Stomach (tissue), 8 donors: ENCODE measurements at regions not wholly inside any gene's neighbourhood (a gene's known extent, or its start where the extent isn't known, plus 50 kb on each side); places are given as distances from the start of the nearest gene placed in this dataset.

Source experiments
- DNase-seq, 2 donors: peaks; one replicate each; pipeline versions ENCODE4 v3.0.0 to v3.0.0-alpha.2; 2013 to 2019
- H3K27ac ChIP-seq, 5 donors: fragments of 200-600 bp in 4 of 5; sonication (generic) in 4 of 5; one replicate each; pipeline ENCODE4 v1.5.1; 2013 to 2019; ENCODE audit warnings: mild to moderate bottlenecking in 1 of 5, moderate library complexity in 1 of 5
- H3K27me3 ChIP-seq, 3 donors: fragments of 200-600 bp; sonication (generic); one replicate each; pipeline ENCODE4 v1.5.1; 2017 to 2019; ENCODE audit warnings: mixed run types in 1 of 3
- H3K36me3 ChIP-seq, 4 donors: fragments of 200-600 bp; sonication (generic); 1 replicate in 3 of 4; 2 replicates in 1 of 4; pipeline ENCODE4 v1.5.1; 2016 to 2019
- H3K4me1 ChIP-seq, 4 donors: fragments of 200-600 bp; sonication (generic); one replicate each; pipeline ENCODE4 v1.5.1; 2016 to 2019
- H3K4me3 ChIP-seq, 4 donors: fragments of 200-600 bp; sonication (generic) in 3 of 4; one replicate each; pipeline ENCODE4 v1.5.1; 2016 to 2019; ENCODE audit warnings: mild to moderate bottlenecking in 1 of 4
- H3K9me3 ChIP-seq, 4 donors: fragments of 200-600 bp; sonication (generic); one replicate each; pipeline ENCODE4 v1.5.1; 2016 to 2019
- CTCF ChIP-seq, 7 experiments: fragments of 450-650 bp in 4 of 7; fragments of 200-600 bp in 3 of 7; sonication (generic) in 3 of 7; IDR thresholded peaks; one replicate each; pipeline ENCODE4 v1.5.1; 2016 to 2019; ENCODE audit warnings: antibody characterized with exemption in 7 of 7, control low read depth in 2 of 7, mild to moderate bottlenecking in 1 of 7
- EP300 ChIP-seq: sonication (generic); formaldehyde crosslinking; IDR thresholded peaks from one replicate; pipeline ENCODE4 v1.6.1; 2017; ENCODE audit warnings: antibody characterized with exemption
- POLR2A ChIP-seq, 4 donors: fragments of 450-650 bp; IDR thresholded peaks; one replicate each; pipeline ENCODE4 v1.6.1; 2016; ENCODE audit warnings: antibody characterized with exemption in 4 of 4, control low read depth in 2 of 4, mild to moderate bottlenecking in 1 of 4, moderate library complexity in 1 of 4
- POLR2AphosphoS5 ChIP-seq, 3 donors: sonication (generic); formaldehyde crosslinking; IDR thresholded peaks; one replicate each; pipeline ENCODE4 v1.6.1; 2016; ENCODE audit warnings: antibody characterized with exemption in 3 of 3
- WGBS, 5 donors: extraction: QIAGEN DNeasy Blood & Tissue Kit in 3 of 5; methylation state at CpG; one replicate each; pipeline versions ENCODE4 v1.1.5 to v1.1.7; 2013 to 2018; 5-methylcytosine and 5-hydroxymethylcytosine counted together
- intact Hi-C: fragments of 100-400 bp; cut with DNase I; formaldehyde crosslinking; loops from one replicate; pipeline ENCODE4 v1.15.1; 2023; ENCODE audit warnings: low total_unique reads
- donor health status: healthy with polysubstance abuse.
- donor health status: Bipolar disorder and iron deficiency.
- donor health status: healthy.

GRCh38 chr3:112741983-112742382, 101.0 kb upstream of the CCDC80 start:
- no peaks in the 10 kb centered on the region for H3K36me3 ChIP-seq
- no peak overlapping the region for H3K27ac ChIP-seq
- no peaks in the 10 kb centered on the region for H3K9me3 ChIP-seq
- H3K4me3 ChIP-seq, result no peak overlapping the region
- intact Hi-C loops, result no loop called here
- no peaks in the 10 kb centered on the region for H3K27me3 ChIP-seq
- H3K4me1 ChIP-seq, result peaks cover 0 to 4% (median 0%) of the 10 kb centered on the region in 4 donors
- TF ChIP-seq POLR2A (IDR thresholded peaks at IDR 0.05) (no peak), EP300 (no peak), CTCF (IDR thresholded peaks at IDR 0.05) (no peak), POLR2AphosphoS5 (IDR thresholded peaks at IDR 0.05) (no peak)
- no peak for DNase-seq

GRCh38 chr3:112740835-112741234, 99.9 kb upstream of the CCDC80 start:
- 81 to 92% (median 88%) methylated on average over 4 of the region's 4 CpGs for WGBS, 5 donors
- Histone ChIP-seq H3K27me3 (no peaks in the 10 kb centered on the region), H3K27ac (no peak overlapping the region), H3K4me3 (no peak overlapping the region), H3K9me3 (no peaks in the 10 kb centered on the region), H3K36me3 (no peaks in the 10 kb centered on the region), H3K4me1 (peaks cover 0 to 4% (median 0%) of the 10 kb centered on the region in 4 donors)
- DNase-seq, result no peak
- TF ChIP-seq POLR2AphosphoS5 (IDR thresholded peaks at IDR 0.05) (no peak), EP300 (no peak), POLR2A (IDR thresholded peaks at IDR 0.05) (no peak), CTCF (IDR thresholded peaks at IDR 0.05) (no peak)
- intact Hi-C loops, result no loop called here

- no peaks in the 10 kb centered on the region for H3K36me3 ChIP-seq
- H3K27ac ChIP-seq, result no peak overlapping the region
- no peak for DNase-seq
- WGBS, 5 donors, result 67 to 85% (median 76%) methylated on average over 1 of the region's 1 CpG
- peaks cover 0 to 6% (median 2%) of the 10 kb centered on the region in 4 donors for H3K4me1 ChIP-seq
- no peaks in the 10 kb centered on the region for H3K27me3 ChIP-seq
- no peaks in the 10 kb centered on the region for H3K9me3 ChIP-seq
- TF ChIP-seq POLR2A (IDR thresholded peaks at IDR 0.05) (no peak), CTCF (IDR thresholded peaks at IDR 0.05) (no peak), POLR2AphosphoS5 (IDR thresholded peaks at IDR 0.05) (no peak), EP300 (no peak)
- intact Hi-C loops, result loop anchor here (10.0 kb wide), 2 partner anchors 75 to 235 kb away; partner anchors contain the start of gene CD200R1
- H3K4me3 ChIP-seq, result no peak overlapping the region
These were observed 98.5 kb upstream of the CCDC80 start for GRCh38 chr3:112739252-112739965.

- intact Hi-C loops, result loop anchor here (10.0 kb wide), 2 partner anchors 76 to 236 kb away; partner anchors contain the start of gene CD200R1
- Histone ChIP-seq H3K36me3 (no peaks in the 10 kb centered on the region), H3K27me3 (no peaks in the 10 kb centered on the region)
These were observed 97.4 kb upstream of the CCDC80 start for GRCh38 chr3:112738366-112738765.

More at GRCh38 chr3:112738366-112738765, 97.4 kb upstream of the CCDC80 start:
- no peaks in the 10 kb centered on the region for H3K9me3 ChIP-seq
- H3K4me3 ChIP-seq, result no peak overlapping the region
- peaks cover 0 to 6% (median 0%) of the 10 kb centered on the region in 4 donors for H3K4me1 ChIP-seq
- no peak for TF ChIP-seq CTCF (IDR thresholded peaks at IDR 0.05)
- TF ChIP-seq POLR2AphosphoS5 (IDR thresholded peaks at IDR 0.05), result no peak
- TF ChIP-seq EP300, result no peak
- no peak for TF ChIP-seq POLR2A (IDR thresholded peaks at IDR 0.05)
- no peak overlapping the region for H3K27ac ChIP-seq
- DNase-seq, result no peak
